Endothelial cell of umbilical vein (primary cell): ENCODE measurements at regions not wholly inside any gene's neighbourhood (a gene's known extent, or its start where the extent isn't known, plus 50 kb on each side); places are given as distances from the start of the nearest gene placed in this dataset.

ENCODE experiments used
- BruUV-seq: library from RNA; stranded (reverse); fragments of 400-500 nt; replicated peaks from 2 replicates; lab custom pipeline; 2021; lab: Mats Ljungman, UMichigan
- CTCF ChIA-PET: fragments of 300-600, 350-600 bp; sonication (Branson Sonifier 250); formaldehyde crosslinking; loops from one replicate; lab custom pipeline; 2021; ENCODE audit warnings: antibody characterized with exemption, inconsistent platforms; lab: Charles Lee
- POLR2A ChIA-PET: fragments of 300-600, 350-600 bp; sonication (Branson Sonifier 250); formaldehyde crosslinking; loops from one replicate; lab custom pipeline; 2021; ENCODE audit warnings: antibody characterized with exemption, inconsistent platforms; lab: Charles Lee
- DNase-seq: peaks from one replicate; pipeline ENCODE4 v3.0.0-alpha.2; 2011; ENCODE audit warnings: low read depth, low spot score
- FAIRE-seq: peaks from 2 replicates; lab custom pipeline; 2011; peaks lifted over from hg19 to GRCh38; lab: Jason Lieb, UNC
- H2AFZ ChIP-seq: 2 replicates; pipeline ENCODE4 v1.6.0; 2012; ENCODE audit warnings: low read depth, low read length, control low read depth, inconsistent platforms
- H3K27ac ChIP-seq: 2 replicates; pipeline ENCODE4 v1.5.1; 2011; ENCODE audit warnings: low read depth, mild to moderate bottlenecking, control low read depth, low read length, moderate library complexity; ENCODE audit not compliant: insufficient read depth
- H3K27me3 ChIP-seq, 2 experiments: 2 replicates each; pipeline versions ENCODE4 v1.6.0 to v1.6.1; 2011; ENCODE audit warnings: low read length in 2 of 2, mixed read lengths in 1 of 2; ENCODE audit not compliant: control insufficient read depth in 2 of 2, insufficient read depth in 2 of 2
- H3K36me3 ChIP-seq, 2 experiments: 2 replicates in 1 of 2; 3 replicates in 1 of 2; pipeline ENCODE4 v1.5.1; 2011; ENCODE audit warnings: low read length in 2 of 2, mild to moderate bottlenecking in 1 of 2, moderate library complexity in 1 of 2; ENCODE audit not compliant: control insufficient read depth in 2 of 2, insufficient read depth in 2 of 2; ENCODE audit errors: extremely low read depth in 1 of 2
- H3K4me1 ChIP-seq: 3 replicates; pipeline ENCODE4 v1.5.1; 2011; ENCODE audit warnings: mild to moderate bottlenecking, low read length; ENCODE audit not compliant: control insufficient read depth, insufficient read depth; ENCODE audit errors: extremely low read depth
- H3K4me2 ChIP-seq: 2 replicates; pipeline ENCODE4 v1.6.1; 2011; ENCODE audit warnings: low read length, control low read depth, mixed read lengths; ENCODE audit not compliant: insufficient read depth
- H3K4me3 ChIP-seq, 3 experiments: fragments of 200-600 bp in 1 of 3; sonication (generic), shearing (Covaris generic) in 1 of 3; replicated peaks in 1 of 3; 2 replicates each; pipeline ENCODE4 v1.5.1; 2011 to 2016; ENCODE audit warnings: control low read depth in 3 of 3, low read length in 3 of 3, mild to moderate bottlenecking in 2 of 3, inconsistent platforms in 1 of 3, low read depth in 1 of 3, moderate library complexity in 1 of 3; ENCODE audit not compliant: insufficient read depth in 1 of 3
- H3K79me2 ChIP-seq: 2 replicates; pipeline ENCODE4 v1.6.0; 2012; ENCODE audit warnings: low read length, inconsistent platforms; ENCODE audit not compliant: control insufficient read depth, insufficient read depth
- H3K9ac ChIP-seq: replicated peaks from 2 replicates; pipeline ENCODE3; 2011; ENCODE audit warnings: low read length, control low read depth; ENCODE audit not compliant: insufficient read depth; ENCODE audit errors: extremely low read depth
- H3K9me1 ChIP-seq: replicated peaks from 3 replicates; pipeline ENCODE4 v1.6.0; 2011; ENCODE audit warnings: mild to moderate bottlenecking, low read length; ENCODE audit not compliant: control insufficient read depth, insufficient read depth; ENCODE audit errors: extremely low read depth
- H3K9me3 ChIP-seq: replicated peaks from 2 replicates; pipeline ENCODE4 v1.5.1; 2012; ENCODE audit warnings: low read length, inconsistent platforms; ENCODE audit not compliant: control insufficient read depth, insufficient read depth
- H4K20me1 ChIP-seq: replicated peaks from 2 replicates; pipeline ENCODE3; 2011; ENCODE audit warnings: mild to moderate bottlenecking, low read length; ENCODE audit not compliant: control insufficient read depth, insufficient read depth; ENCODE audit errors: extremely low read depth
- EZH2 ChIP-seq: IDR thresholded peaks from 2 replicates; pipeline ENCODE4 v1.6.1; 2012; ENCODE audit warnings: borderline replicate concordance, low read depth, mild to moderate bottlenecking, moderate library complexity, low read length, inconsistent platforms; ENCODE audit not compliant: severe bottlenecking
- FOS ChIP-seq: IDR thresholded peaks from 2 replicates; pipeline ENCODE4 v1.6.1; 2011; ENCODE audit warnings: mild to moderate bottlenecking, low read length, moderate library complexity, borderline replicate concordance; ENCODE audit not compliant: insufficient read depth
- GATA2 ChIP-seq: IDR thresholded peaks from 2 replicates; pipeline ENCODE4 v1.7.0; 2011; ENCODE audit warnings: low read depth, mild to moderate bottlenecking, moderate library complexity, mixed read lengths, low read length; ENCODE audit not compliant: insufficient read length, insufficient read depth
- JUN ChIP-seq: IDR thresholded peaks from 2 replicates; pipeline ENCODE4 v1.6.1; 2011; ENCODE audit warnings: borderline replicate concordance, low read depth; ENCODE audit not compliant: insufficient read length, insufficient read depth
- MYC ChIP-seq: IDR thresholded peaks from one replicate; pipeline ENCODE4 v1.6.1; 2011; ENCODE audit warnings: mild to moderate bottlenecking, low read depth, low read length
- POLR2A ChIP-seq: IDR thresholded peaks from 2 replicates; pipeline ENCODE4 v1.6.1; 2012; ENCODE audit warnings: low read depth, mild to moderate bottlenecking, control low read depth, low read length
- POLR2AphosphoS5 ChIP-seq: IDR thresholded peaks from 2 replicates; pipeline ENCODE4 v1.6.1; 2012; ENCODE audit warnings: low read depth, mild to moderate bottlenecking, control low read depth, low read length, moderate library complexity; ENCODE audit not compliant: insufficient read depth
- dilution Hi-C: fragments of 300-500 bp; cut with MboI; formaldehyde crosslinking; loops from one replicate; pipeline ENCODE4 v1.15.0; 2019; ENCODE audit warnings: low sequenced_read_pairs; ENCODE audit not compliant: extremely low pct_ligation_motif_present
- intact Hi-C: fragments of 100-400 bp; cut with micrococcal nuclease; formaldehyde crosslinking; loops from one replicate; pipeline ENCODE4 v1.10.0; 2022
- TF ChIP-seq, protein P1 (sequence below): IDR thresholded peaks from 2 replicates; pipeline ENCODE4 v1.6.1; 2011; ENCODE audit not compliant: insufficient read depth, insufficient read length
- TF ChIP-seq, protein P2 (sequence below), 2 donors: IDR thresholded peaks; 1 replicate in 1 of 2; 2 replicates in 1 of 2; pipeline ENCODE4 v1.5.1; 2011; ENCODE audit warnings: low read length in 2 of 2, mild to moderate bottlenecking in 2 of 2, moderate library complexity in 2 of 2, control low read depth in 1 of 2, inconsistent platforms in 1 of 2, low read depth in 1 of 2; ENCODE audit not compliant: insufficient read depth in 1 of 2; ENCODE audit errors: extremely low read depth in 1 of 2

DNA sequence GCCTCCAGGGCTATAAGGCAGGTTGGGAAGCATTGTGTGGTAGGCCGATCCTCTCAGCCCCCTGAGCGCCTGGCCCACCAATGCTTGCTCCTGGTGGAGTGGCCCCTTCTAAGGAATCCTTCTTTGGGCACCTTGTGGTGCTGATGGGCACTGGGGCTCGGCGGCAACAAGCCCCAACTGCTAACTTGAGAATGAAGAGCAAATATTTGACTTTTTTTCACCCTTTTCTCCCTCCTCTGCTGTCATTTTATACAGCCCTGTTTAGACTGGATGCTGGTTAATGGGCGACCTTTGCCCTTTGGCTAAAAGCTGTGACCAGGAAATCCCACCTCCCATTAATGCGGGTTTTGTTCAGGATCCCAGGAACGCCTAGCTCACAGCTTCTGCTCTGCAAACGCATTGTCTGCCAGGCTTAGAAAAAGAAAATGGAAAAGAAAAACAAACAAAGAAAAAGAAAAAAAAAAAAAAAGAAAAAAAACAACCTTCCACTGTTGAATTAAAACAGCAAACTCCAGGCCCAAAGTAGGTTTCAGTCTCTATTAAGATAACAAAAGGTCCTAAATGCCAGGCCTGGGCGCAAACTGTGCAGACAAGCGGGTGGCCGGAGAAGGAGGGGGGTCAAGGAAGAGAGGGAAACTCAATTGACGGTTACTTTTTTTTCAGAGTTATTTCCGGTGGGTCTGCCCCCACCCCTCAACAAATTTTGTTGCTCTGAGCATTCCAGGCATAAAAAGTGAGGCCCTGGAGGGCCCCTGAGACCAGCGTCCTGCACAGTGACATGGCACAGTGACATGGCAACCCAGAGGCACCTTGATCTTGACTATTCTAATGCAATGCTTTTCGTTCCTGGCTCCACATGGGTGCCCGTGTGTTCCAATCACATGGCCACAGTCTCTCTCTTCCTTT is 301.4 kb downstream of the MAF start:
- Histone ChIP-seq H3K9me1 (no peaks in the 10 kb centered on the region), H3K79me2 (no peaks in the 10 kb centered on the region), H3K9ac (no peak overlapping the region), H4K20me1 (no peaks in the 10 kb centered on the region), H3K4me2 (no peak overlapping the region), H3K9me3 (peaks cover 7% of the 10 kb centered on the region), H3K4me1 (no peaks in the 10 kb centered on the region), H2AFZ (no peak overlapping the region), H3K36me3 (no peaks in the 10 kb centered on the region), H3K27ac (no peak overlapping the region), H3K27me3 (no peaks in the 10 kb centered on the region), H3K4me3 (no peak overlapping the region)
- ChIA-PET CTCF (interaction anchor here (0.6 to 0.7 kb wide), 2 partner anchors 169 to 1081 kb away, joined by 3 read pairs; no protein-coding TSS in a partner anchor), POLR2A (no interaction called here)
- intact Hi-C loops = no loop called here
- DNase-seq = no peak
- dilution Hi-C loops = no loop called here
- no peak for FAIRE-seq
- TF ChIP-seq, protein P1, sequence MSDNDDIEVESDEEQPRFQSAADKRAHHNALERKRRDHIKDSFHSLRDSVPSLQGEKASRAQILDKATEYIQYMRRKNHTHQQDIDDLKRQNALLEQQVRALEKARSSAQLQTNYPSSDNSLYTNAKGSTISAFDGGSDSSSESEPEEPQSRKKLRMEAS = no peak
- no peak for TF ChIP-seq MYC
- no peak for TF ChIP-seq POLR2A
- TF ChIP-seq FOS = no peak
- TF ChIP-seq, protein P2, sequence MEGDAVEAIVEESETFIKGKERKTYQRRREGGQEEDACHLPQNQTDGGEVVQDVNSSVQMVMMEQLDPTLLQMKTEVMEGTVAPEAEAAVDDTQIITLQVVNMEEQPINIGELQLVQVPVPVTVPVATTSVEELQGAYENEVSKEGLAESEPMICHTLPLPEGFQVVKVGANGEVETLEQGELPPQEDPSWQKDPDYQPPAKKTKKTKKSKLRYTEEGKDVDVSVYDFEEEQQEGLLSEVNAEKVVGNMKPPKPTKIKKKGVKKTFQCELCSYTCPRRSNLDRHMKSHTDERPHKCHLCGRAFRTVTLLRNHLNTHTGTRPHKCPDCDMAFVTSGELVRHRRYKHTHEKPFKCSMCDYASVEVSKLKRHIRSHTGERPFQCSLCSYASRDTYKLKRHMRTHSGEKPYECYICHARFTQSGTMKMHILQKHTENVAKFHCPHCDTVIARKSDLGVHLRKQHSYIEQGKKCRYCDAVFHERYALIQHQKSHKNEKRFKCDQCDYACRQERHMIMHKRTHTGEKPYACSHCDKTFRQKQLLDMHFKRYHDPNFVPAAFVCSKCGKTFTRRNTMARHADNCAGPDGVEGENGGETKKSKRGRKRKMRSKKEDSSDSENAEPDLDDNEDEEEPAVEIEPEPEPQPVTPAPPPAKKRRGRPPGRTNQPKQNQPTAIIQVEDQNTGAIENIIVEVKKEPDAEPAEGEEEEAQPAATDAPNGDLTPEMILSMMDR (IDR thresholded peaks at IDR 0.05; ENCODE audit: extremely low read depth in 1 of 2, insufficient read depth in 1 of 2, low read depth in 1 of 2, low read length in 2 of 2) = no peak
- TF ChIP-seq JUN = no peak
- TF ChIP-seq EZH2 = no peak
- TF ChIP-seq GATA2 = no peak
- TF ChIP-seq POLR2AphosphoS5 = no peak
- BruUV-seq = no TSS peak
